HL-60 (cell line): ENCODE measurements at regions not wholly inside any gene's neighbourhood (a gene's known extent, or its start where the extent isn't known, plus 50 kb on each side); places are given as distances from the start of the nearest gene placed in this dataset.

Experiments
- TF ChIP-seq, protein P1 (sequence below): IDR thresholded peaks from 2 replicates; pipeline ENCODE4 v1.6.1; 2012; ENCODE audit warnings: low read depth; ENCODE audit not compliant: insufficient replicate concordance
- TF ChIP-seq, protein P2 (sequence below): IDR thresholded peaks from one replicate; pipeline ENCODE4 v1.5.1; 2011; ENCODE audit warnings: low read length, control low read depth, inconsistent platforms; ENCODE audit not compliant: insufficient read depth

DNA sequence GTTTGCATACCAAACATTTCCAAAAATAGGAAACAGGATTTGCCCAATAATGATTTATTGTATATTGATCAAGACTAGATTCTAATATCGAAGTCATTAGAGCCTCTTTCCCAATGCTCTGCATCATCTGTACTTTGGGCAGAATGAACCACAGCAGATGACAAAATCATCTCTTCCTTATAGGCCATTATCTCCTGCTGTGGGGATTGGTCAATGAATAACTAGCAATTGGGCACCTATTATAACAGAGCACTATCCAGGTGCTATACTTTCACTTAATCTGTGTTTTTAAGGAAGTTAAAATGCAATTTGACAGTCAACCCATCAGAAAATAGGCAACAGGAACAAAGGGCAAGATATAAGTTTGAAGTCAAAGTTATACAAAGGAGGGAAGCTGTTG, 290.3 kb downstream of the AHR start:
- TF ChIP-seq, protein P1, sequence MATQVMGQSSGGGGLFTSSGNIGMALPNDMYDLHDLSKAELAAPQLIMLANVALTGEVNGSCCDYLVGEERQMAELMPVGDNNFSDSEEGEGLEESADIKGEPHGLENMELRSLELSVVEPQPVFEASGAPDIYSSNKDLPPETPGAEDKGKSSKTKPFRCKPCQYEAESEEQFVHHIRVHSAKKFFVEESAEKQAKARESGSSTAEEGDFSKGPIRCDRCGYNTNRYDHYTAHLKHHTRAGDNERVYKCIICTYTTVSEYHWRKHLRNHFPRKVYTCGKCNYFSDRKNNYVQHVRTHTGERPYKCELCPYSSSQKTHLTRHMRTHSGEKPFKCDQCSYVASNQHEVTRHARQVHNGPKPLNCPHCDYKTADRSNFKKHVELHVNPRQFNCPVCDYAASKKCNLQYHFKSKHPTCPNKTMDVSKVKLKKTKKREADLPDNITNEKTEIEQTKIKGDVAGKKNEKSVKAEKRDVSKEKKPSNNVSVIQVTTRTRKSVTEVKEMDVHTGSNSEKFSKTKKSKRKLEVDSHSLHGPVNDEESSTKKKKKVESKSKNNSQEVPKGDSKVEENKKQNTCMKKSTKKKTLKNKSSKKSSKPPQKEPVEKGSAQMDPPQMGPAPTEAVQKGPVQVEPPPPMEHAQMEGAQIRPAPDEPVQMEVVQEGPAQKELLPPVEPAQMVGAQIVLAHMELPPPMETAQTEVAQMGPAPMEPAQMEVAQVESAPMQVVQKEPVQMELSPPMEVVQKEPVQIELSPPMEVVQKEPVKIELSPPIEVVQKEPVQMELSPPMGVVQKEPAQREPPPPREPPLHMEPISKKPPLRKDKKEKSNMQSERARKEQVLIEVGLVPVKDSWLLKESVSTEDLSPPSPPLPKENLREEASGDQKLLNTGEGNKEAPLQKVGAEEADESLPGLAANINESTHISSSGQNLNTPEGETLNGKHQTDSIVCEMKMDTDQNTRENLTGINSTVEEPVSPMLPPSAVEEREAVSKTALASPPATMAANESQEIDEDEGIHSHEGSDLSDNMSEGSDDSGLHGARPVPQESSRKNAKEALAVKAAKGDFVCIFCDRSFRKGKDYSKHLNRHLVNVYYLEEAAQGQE: no peak
- TF ChIP-seq, protein P2, sequence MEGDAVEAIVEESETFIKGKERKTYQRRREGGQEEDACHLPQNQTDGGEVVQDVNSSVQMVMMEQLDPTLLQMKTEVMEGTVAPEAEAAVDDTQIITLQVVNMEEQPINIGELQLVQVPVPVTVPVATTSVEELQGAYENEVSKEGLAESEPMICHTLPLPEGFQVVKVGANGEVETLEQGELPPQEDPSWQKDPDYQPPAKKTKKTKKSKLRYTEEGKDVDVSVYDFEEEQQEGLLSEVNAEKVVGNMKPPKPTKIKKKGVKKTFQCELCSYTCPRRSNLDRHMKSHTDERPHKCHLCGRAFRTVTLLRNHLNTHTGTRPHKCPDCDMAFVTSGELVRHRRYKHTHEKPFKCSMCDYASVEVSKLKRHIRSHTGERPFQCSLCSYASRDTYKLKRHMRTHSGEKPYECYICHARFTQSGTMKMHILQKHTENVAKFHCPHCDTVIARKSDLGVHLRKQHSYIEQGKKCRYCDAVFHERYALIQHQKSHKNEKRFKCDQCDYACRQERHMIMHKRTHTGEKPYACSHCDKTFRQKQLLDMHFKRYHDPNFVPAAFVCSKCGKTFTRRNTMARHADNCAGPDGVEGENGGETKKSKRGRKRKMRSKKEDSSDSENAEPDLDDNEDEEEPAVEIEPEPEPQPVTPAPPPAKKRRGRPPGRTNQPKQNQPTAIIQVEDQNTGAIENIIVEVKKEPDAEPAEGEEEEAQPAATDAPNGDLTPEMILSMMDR: no peak
